ENCODE measurements at regions not wholly inside any gene's neighbourhood (a gene's known extent, or its start where the extent isn't known, plus 50 kb on each side); places are given as distances from the start of the nearest gene placed in this dataset.

DNA sequence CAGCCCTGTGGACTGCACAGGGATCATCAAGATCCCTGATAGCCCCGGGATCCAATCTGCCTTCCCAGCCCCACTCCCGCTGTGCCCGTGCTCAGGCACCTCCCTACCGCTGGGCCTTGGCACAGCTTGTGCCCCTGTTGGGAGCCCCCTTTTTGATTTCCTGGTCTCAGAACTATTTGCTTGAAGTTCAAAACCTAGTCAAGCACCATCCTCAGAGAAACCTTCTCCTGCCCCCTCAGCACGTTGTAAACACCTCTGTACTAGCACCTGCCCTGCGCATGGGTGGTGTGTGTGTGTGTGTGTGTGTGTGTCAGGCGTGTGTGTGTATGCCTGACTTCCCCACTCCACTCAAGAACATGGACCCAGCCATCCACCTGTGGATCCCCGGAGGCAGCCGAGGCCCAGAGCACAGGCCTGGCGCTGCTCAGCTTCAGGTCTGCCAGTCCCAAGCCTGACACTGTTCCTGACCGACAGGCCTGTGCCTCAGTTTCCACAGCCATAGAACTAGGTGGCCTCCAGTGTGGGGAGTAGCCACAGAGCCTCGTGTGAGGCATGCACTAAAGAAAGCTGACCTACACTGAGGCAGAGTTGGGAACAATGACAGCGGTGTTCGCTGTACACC is 65.5 kb downstream of the ADRA2C start:
- DNase-seq (ENCODE audit: low spot score) = no peak

- no peak for DNase-seq (ENCODE audit: low spot score)
These were observed 66.5 kb downstream of the ADRA2C start for GRCh38 chr4:3832536-3833220.

DNA sequence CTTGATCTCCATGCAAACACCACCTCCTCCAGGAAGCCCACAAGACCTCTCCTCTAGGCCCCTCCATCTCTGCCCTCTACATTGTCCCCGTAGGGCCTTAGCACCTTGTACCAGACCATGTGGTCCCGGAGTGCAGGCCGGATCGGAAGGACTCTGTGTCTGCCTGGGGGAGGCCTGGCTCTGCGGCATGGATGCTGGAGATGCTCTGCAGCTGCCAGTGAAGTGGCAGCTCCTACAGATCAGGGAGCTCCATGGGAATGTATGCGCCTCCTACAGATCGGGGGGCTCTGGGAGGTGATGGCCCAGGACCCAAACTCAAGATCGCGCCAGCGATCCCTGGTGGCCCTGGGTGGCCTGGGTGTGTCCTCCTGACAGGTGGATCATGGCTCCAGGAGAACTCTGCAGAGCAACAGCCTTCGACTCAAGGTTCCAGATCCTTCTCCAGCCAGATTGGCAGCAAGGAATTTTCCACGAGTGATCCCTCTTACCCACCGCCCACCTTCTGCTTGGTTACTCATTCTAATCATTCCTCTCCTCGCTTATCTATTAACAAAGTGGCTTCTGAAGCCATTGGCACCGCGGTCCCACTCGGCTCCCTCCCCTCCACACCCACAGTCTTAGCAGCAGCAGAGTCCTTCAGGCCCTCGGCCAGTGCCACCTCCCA is 67.3 kb downstream of the ADRA2C start:
- no peak for DNase-seq (ENCODE audit: low spot score)

- no peak for DNase-seq (ENCODE audit: low spot score)
These were observed 68.0 kb downstream of the ADRA2C start for GRCh38 chr4:3834186-3834662.

DNA sequence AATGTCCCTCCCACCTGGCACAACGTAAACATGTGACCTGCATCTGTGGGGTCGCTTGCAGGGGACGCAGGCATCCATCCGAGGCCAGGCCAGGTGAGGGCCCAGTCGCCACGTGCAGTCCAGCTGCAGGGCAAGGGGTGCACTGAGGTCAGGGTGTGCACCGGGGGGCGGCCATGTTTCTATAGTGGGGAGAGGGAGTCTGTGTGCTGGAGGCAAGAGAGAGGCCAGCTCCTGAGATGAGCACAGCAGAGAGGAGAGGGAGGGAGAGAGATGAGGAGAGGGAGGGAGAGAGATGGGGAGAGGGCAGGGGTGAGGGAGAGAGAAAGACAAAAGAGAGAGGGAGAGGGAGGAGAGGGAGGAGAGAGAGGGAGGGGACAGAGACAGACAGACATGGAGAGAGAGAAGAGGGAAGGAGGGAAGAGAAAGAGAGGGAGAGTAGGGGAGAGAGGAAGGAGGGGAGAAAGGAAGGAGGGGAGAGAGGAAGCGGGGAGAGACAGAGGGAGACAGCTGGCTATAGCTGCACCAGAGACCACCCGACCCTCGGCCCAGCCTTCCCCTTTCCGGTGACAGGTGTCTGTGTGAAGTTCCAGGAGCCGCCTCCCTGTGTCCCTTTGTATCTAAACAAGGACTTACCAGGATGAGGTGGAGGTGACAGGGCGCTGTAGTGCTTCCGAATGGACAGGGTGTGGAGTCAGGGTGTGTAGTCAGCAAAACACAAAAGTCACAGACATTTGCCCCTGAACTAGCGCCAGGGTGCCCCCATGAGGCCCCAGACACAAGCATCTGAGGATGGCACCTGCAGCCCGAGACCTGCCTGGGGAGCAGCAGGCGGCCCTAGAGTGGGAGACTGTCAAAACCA is 68.7 kb downstream of the ADRA2C start:
- no peak for DNase-seq (ENCODE audit: low spot score)

DNA sequence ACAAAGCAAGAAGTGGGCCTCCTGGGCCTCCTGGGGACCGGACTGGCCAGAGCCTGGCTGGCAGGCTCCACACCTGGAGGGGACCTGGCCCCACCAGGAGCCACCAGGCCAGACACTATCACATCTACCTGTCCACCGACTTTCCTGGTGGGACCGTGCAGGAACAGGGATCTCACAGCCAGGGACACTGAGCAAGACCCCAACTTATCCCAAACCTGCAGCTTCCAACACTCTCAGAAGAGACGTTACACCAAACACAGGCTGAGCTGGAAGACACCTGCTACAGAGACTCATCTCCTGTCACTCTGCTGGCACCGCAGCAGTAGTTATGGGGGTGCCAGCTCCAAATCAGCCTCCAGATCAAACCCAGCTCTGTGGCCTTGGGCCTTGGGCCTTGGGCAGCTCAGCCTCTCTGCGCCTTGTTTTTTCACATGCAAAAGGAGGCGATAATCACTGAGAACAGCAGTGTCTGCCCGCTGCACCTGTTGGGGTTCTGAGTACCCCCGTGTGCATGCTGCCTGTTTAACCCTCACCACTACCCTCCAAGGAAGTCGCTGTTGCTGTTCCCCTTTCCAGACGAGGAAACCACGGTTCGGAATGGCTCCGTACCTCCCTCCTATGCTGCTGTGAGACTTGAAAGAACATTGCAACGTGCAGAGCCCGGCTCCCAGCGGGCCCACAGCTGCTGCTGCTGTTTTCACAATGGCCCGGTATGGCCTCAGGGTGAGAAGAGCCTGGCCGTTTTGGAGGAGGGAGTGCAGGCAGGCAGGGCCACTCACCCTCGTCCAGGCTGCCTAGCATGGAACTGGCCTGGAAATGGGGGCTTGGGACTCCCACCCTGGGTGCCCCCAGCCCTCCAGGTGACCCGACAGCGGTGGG is 69.6 kb downstream of the ADRA2C start:
- DNase-seq (ENCODE audit: low spot score) = no peak

GRCh38 chr4:3836406-3836755 is 70.2 kb downstream of the ADRA2C start:
- DNase-seq (ENCODE audit: low spot score) = no peak

DNA sequence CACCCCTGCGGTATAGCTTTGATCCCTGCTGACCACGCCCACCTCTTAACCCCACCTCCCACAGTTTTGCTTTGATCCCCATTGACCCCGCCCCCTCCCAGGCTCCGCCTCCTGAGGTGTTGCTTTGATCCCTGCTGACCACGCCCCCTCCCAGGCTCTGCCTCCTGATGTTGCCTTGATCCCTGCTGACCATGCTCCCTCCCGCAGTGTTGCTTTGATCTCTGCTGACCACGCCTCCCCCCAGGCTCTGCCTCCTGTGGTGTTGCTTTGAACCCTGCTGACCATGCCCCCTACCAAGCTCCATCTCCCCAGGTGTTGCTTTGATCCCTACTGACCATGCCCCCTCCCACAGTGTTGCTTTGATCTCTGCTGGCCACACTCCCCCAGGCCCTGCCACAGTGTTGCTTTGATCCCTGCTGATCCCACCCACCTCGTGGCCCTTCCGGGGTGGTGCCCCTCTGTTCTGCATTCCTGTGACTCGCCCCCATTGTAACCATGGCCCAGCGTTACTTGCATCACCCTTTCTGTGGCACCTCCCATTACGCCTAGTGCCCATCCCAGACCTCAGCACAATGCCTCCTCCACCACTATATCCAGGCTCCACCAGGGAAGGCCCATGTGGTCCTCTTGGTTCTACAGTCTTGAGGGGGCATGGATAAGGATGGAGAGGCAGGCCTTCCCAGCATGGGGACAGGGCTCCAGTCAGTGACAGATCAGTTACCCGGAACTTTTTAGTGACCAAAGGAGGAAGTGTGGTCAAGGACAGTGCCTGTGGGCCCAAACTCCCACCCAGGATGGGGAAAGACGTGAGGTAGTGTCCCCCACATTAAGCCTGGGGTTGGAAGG is 70.8 kb downstream of the ADRA2C start:
- no peak for DNase-seq (ENCODE audit: low spot score)

GRCh38 chr4:3838437-3839380 is 72.5 kb downstream of the ADRA2C start:
- no peak for DNase-seq (ENCODE audit: low spot score)

DNA sequence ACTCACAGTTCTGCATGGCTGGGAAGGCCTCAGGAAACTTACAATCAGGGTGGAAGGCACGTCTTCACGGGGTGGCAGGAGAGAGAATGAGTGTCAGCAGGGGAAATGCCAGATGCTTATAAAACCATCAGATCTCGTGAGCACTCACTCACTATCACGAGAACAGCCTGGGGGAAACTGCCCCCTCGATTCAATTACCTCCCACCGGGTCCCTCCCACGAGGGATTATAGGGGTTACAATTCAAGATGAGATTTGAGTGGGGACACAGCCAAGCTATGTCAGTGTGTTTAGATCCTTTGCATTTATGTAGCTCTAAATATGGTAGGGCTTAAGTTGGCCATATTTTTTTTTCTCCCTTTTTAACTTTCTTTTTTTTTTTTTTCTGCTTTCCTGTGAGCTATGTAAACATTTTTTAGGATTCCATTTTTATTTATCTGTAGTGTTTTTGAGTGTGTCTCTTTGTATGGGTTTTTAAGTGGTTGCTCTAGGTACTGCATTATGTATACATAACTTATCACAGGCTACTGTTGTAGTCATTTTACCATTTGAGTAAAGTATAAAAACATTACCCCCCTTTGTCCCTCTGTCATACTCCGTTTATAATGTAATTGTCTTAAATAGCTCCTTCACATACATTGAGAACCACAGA is 79.0 kb downstream of the ADRA2C start:
- no peak for DNase-seq (ENCODE audit: low spot score)

- no peak for DNase-seq (ENCODE audit: low spot score)
These were observed 79.7 kb downstream of the ADRA2C start for GRCh38 chr4:3845744-3846429.

DNA sequence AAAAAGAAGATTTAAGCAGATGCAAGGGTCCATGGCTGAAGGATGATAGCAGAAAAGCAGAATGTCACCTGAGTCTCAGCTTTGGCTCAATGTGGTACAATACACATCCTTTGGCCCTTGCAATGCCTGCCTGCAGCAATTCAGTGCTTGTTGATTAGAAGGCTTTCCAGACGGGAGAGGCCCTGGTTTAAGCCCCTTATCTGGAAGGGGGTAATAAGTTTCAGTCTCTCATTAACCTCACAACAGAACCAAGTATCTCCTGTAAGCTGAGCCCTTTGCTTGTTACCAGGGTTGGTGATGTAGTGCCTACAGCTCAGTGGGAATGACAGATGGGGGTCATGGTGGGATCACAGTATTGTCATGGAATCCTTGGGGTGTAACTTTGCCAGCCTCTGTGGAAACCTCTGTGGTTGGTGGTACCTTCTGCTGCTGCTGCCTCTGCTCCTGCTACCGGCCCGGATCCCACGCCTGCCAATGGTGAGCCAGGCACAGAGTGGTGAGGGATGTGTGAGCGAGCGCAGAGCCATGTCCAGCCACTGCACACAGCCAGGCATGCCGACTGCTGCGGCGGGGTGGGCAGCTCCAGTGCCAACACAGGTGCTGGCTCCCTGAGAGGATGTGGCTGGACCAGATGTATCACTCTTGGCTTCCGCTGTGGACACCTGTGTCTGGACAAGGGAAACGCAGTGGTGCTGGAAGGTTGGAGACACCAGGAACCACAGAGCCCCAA is 81.2 kb downstream of the ADRA2C start:
- no peak for DNase-seq (ENCODE audit: low spot score)

DNA sequence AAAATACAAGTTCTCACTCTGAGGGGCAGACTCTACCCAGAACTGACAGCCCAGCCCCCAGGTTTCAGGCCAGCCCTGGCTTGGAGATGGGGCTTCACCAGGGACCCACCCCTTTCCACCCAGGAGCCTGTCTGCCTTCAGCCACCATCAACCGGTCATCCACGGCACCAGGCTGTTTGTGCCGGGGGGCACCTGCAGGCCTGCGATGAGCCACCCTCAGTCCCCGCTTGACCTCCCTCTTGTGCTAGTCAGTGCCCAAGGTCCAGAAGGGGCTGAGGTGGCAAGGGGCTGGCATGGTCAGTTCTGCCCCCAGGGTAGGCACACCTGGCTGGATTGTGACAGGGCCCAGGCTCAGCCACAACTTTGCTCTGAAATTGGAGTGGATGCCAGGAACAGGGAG is 82.1 kb downstream of the ADRA2C start:
- no peak for DNase-seq (ENCODE audit: low spot score)

GRCh38 chr4:3849140-3849539 is 83.0 kb downstream of the ADRA2C start:
- no peak for DNase-seq (ENCODE audit: low spot score)

GRCh38 chr4:3850128-3850527 is 83.9 kb downstream of the ADRA2C start:
- DNase-seq (ENCODE audit: low spot score) = no peak

- DNase-seq (ENCODE audit: low spot score) = no peak
These were observed 85.0 kb downstream of the ADRA2C start for GRCh38 chr4:3851211-3851610.

DNA sequence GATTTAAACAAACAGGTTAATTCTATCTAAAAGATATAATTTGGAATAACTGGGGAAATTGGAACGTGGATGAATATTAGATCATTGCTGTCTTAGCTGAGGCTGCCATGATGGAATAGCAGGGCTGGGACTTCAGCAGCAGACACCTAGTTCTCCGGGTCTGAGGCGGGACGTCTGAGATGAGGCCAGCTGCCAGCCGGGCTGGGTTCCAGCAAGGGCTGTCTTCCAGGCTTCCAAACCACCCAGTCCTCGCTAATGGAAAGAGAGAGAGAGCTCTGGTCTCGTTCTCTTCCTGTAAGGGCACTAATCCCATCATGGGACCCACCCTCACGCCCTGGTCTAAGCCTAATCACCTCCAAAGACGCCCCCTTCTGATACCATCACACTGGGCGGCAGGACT is 85.7 kb downstream of the ADRA2C start:
- DNase-seq (ENCODE audit: low spot score) = no peak
